DMS153 treated with DMSO at 0.1 percent for 48 hours (cell line): ENCODE measurements at regions not wholly inside any gene's neighbourhood (a gene's known extent, or its start where the extent isn't known, plus 50 kb on each side); places are given as distances from the start of the nearest gene placed in this dataset.
"Not testable (repeated sequence)": the region's sequence is repeated elsewhere in the genome, so short reads cannot be mapped to it uniquely, and the experiment has no call there.

Experiments
- DNase-seq: peaks from one replicate; lab custom pipeline; 2025; ENCODE audit not compliant: unreplicated experiment; lab: John Stamatoyannopoulos, UW

DNA sequence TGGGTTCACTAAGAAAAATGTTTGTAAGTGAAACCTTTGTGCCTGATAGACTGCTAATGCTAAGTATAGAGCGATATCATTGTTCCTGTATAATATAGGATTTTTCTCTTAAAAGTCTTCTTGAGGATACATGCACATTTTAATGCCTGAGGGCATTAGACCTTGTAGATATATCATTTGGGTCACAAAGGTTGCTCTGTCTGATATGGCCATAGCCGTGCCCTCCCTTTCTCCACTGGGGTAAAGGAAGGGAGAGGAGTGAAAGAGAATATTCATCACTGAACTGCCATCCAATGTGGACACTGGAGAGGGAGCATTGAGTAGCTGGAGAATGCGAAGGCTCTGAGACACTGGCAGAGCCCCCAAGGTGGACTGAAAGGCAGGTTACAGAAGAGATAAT lies 442.2 kb upstream of the SPTLC3 start:
- no peak for DNase-seq

DNA sequence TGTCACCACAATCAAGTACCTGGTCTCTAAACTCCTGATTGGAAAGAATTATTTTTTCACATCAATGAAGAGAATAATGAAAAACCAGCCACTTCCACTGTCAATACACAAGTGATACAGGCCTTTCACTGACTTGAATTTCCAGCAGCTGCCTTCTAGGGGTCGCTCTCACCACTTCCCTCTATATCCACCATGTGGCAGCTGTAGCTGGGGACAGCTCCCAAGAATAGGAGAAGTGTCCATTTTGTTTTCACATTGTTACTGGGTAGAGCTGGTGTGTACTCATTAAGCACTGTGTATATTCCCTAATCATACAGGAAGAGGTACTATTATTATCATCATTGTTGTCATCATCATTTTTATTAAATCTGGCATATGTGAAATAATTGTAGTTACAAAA lies 438.4 kb upstream of the SPTLC3 start:
- peak; percentile 35 for DNase-seq

DNA sequence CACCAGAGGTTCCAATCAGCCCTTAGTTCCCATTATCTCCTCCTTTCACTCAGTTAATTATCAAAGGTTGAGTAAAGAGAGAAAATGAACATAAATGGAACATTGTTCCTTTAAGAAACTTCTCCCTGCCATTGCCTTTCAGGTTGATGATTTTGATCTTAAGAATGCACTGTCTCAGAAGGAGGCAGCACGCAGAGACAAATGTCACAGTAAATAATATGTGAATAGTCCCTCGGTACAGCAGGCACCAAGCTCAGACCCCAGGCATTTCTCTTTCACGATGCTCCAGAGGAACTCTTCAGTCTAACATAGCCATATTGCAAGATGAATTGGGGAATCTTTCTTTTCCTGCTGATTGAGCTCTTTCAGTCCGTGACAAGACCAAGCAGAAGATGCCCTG lies 435.3 kb upstream of the SPTLC3 start:
- DNase-seq, result no peak

DNA sequence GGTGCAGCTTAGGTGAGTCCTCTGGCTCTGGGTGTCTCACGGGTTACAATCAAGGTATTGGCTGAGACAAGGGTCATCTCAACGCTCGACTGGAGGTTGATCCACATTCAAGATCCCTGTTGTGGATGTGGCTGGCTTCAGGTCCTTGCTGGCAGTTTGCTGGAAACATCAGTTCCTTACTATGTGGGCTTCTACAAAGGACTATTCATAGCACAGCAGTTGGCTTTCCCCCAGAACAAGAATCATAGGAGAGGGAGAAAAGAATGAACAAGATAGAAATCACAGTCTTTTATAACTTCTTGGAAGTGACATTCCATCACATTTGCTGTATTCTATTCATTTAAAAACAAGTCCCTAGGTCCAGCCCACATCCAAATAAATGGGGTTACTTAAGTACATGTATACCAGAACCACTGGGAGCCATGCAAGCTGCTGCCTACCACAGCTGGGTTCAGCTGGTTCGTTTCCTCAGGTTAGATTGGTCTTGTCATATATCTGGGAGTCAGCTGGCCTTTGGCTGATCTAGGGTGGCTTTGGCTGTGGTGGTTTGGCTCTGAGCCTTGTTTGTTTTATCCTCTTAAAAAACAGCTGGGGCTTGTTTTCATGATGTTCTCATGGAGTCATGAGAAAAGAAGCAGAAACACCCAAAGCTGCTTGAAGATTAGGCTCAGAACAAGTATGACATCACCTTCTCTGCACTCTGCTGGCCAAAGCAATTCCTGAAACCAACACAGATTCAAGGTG lies 433.2 kb upstream of the SPTLC3 start:
- DNase-seq, result no peak

DNA sequence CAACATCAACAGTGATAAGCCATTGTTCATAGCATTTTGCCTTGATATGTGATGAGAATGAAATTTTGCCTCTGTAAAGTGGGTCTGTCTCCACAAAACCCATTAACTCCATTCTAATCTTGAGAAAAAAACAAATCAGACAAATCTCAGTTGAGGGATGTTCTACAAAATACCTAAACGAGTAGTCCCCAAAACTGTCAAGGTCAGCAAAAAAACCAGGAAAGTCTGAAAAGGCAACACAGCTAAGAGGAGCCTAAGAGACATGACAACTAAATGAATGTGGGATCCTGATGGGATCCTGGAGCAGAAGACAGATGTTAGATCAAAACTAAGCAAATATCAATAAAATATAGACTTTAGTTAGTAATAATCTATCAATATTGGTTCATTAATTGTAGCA lies 431.6 kb upstream of the SPTLC3 start:
- no peak for DNase-seq

DNA sequence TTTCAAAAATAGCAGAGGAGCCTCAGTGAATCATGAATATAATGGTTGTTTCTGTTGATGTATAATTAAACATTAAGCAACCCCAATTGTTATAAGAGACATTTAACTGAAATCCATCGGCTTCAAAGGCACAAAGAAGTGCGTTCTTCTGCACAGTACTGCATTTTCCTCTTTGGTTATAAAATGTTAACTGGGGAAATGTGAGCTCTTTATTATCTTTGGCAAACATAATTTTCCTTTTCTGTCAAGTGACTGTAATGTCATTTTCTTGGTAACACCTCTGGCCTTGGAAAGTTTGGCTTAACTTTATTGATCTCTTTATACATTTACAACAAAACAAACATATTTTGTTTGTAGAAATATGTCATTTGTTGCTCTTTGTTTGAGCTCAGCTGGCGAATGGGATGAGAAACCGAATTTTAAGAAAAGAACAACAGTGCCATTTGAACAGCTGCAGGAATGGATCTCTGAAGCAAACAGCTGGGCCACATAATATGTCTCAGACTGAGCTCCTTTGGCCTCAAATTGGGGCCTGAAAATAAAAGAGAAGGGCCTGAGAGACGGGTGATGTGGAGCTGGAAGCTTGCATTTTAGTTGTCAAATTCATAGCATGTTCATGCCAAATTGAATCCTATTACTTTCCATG lies 427.0 kb upstream of the SPTLC3 start:
- DNase-seq, result no peak

DNA sequence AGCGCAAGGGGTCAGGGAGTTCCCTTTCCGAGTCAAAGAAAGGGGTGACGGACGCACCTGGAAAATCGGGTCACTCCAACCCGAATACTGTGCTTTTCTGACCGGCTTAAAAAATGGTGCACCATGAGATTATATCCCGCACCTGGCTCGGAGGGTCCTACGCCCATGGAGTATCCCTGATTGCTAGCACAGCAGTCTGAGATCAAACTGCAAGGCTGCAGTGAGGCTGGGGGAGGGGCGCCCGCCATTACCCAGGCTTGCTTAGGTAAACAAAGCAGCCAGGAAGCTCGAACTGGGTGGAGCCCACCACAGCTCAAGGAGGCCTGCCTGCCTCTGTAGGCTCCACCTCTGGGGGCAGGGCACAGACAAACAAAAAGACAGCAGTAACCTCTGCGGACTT lies 426.1 kb upstream of the SPTLC3 start:
- not testable (repeated sequence) for DNase-seq

DNA sequence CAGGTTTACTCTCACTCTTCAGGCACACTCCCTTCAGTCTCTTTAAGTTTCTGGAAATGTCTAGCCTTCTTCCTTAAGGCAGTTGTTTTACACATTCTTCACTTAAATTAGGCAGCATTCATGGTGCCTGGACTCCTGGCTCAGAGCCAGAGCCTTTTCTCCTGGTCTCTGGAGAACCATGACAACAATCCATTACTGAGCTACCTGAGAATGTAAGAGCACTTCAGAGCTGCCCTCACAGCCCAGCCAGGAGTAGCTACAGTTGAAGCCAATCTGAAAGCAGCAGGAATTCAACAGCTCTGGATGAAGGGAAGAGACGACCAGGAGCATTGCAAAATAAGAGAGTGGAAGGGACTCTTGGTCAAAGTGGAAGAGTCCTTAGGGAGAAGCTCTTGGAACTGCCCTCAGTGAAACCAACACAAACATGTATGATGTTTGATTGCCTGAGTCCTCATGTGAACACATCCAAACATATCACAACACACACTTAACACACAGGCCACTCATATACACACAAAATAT lies 416.8 kb upstream of the SPTLC3 start:
- peak; percentile 77 for DNase-seq

DNA sequence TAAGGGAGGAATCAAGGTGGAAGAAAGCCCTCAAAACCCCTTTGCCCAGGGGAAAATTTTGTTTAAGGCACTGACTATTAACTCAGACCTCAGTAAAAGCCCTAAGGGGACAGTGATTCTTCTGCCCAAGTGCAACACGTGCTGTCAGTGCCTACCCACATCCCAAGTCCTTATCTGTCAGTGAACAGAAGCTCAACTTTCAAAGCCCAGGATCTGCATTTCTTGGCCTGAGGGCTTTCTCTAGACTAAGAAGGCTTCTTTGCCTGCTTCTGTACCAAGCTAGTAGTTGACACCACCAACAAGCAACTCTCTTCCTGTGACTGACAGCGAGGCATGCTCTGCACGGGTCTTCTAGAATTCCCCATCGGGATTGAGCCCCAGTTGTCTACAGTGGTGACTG lies 416.0 kb upstream of the SPTLC3 start:
- DNase-seq, result no peak

DNA sequence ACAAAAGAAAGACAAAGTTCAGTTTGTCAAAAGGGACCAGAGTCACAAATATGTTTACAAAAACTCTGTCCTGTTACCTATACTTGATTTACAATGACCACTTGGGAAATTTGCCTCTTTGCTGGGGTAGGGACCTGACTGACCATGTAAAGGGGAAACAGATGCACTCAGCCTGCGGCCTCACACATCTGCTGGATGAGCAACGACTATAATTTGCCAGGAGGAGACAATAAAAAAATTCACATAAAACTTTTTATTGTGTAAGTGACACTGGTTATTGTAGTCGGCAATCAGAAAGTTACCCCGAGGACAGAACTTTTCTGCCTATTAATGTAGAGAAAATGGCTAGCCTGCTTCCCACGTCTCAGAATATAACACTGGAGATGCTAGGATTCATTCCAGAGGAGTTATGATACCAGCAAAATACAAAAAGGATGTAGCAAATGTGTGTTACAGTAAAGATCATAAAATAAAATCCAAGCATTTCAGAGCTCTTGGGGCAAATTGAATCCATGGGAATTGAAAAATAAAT lies 415.4 kb upstream of the SPTLC3 start:
- DNase-seq, result no peak

DNA sequence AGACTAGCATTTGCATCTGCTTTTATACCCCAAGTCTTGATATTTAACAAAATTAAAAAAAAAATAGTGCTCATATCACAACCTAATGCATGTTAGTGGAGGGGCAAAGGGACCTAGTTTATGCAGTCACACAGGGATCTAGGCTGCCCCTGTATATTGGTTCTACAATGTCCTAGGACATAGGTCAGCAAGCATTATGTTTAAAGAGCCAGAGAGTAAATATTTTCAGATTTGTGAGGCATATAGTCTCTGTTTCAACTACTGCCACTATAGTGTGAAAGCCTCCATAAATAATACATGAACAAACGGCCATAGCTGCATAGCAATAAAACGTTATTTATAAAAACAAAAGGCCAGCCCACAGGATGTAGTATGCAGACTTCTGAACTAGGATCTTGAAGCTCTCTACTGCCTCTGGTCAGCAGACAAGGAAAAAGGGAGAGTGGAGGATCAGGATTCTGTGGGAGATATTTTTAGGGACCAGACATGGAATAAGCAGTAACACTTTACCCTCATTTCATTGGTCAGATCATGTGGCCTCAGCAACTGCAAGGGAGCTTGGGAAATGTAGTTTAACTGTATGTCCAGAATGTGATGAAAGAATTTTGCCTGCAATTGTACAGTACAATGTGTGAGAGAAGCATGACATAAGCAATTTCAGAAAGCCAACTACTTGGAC lies 414.2 kb upstream of the SPTLC3 start:
- peak; percentile 65 for DNase-seq

DNA sequence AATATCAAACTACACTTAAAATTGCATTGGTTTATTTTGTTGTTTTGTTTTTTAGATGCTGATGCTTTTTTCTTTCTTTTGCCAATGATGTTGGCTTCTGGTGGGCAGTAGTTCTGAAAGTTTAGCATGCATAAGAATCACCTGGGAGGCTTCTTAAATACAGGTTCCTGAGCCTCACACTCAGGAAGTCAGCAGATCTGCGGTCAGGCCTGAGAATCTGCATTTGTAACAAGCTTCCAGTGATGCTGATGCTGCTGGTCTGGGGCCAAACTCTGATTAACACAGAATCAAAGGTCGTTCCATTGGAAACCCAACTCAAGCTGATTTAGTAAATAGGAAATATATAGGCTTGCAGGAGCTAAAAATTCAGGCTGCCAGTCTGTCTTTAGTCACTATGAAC lies 412.9 kb upstream of the SPTLC3 start:
- DNase-seq, result no peak

DNA sequence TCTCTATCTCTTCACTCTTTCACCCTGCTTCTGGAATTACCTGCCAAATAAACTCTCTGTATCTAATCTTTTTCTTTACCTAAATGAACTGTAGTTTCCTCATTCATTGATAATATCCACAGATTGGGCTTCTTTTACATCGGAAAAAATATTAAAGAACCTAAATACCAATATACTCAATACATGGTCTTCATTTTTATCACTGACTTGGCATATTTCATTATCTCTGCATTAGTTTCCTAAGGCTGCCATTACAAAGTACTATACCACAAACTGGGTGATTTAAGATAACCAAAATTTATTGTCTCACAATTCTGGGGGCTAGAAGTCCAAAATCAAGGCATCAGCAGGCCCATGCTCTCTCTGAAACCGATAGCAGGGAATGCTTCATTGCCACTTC lies 411.9 kb upstream of the SPTLC3 start:
- DNase-seq, result no peak

DNA sequence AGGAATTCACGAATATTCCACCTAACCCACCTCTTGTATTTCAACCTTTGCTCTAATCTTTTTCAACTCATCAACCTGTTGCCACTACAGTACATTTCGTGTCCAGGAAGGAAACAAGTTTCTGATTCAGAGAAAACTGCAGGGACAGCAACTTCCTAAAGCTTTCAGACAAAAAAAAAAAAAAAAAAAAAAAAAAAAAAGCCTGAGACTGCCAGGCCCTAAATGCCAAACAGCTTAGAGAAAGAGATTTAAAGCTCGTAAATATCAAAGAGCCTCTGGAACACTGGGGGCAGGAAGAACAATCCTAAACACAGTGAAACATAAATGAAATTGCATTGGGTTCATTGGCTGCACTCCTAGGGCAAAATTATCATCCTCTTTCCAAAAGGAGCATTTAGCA lies 411.2 kb upstream of the SPTLC3 start:
- DNase-seq, result no peak

DNA sequence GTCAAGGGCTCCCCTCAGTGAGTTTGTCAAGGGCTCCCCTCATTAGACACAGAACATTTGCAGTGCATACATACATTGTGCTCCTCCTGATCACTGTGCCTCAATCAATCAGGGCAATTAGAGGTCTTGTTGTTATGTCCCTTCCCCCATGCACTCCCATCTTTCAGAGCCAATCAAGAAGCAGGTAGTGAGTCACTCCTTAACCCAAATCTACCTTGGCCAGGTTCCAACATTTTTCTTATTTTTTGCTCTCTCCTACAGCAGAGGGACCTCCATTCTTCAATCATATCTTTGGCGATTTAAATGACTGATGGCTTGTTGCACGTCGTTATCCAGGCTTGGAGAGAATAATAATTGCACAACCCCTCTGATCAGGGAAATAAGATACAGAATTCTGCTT lies 409.9 kb upstream of the SPTLC3 start:
- DNase-seq, result no peak

DNA sequence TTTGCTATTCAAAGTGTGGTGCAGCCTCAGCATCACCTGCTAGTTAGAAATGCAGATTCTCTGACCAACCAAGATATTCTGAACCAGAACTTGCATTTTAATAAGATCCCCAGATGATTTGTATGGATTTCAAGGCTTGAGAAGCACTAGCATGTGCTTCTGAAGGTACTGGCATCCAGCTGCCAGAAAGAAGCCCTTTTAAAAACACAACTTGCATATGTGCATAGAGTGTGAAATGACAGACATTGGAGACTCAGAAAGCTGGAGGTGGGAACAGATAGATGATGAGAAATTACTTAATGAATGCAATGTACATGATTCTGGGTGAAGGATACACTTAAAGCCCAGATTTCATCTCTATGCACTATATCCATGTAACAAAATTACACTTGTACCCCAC lies 409.3 kb upstream of the SPTLC3 start:
- no peak for DNase-seq

DNA sequence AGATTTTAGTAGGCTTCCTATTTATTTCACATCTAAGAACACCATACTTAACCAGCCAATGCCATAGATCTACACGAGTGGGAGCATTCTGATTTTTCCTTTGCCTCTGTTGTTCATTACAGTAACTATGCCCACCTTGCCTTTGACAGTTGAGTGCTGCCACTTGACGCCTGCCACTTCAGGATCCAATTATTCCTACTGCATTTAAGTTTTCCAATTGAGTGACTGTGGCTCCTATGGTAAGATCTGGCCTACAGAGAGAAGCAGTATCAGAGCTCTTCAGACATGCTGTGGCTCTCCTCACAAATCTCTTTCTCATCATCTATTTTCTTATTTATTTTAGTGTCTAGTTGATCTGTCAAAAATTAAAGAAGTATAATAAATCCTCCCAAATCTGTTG lies 403.0 kb upstream of the SPTLC3 start:
- no peak for DNase-seq

DNA sequence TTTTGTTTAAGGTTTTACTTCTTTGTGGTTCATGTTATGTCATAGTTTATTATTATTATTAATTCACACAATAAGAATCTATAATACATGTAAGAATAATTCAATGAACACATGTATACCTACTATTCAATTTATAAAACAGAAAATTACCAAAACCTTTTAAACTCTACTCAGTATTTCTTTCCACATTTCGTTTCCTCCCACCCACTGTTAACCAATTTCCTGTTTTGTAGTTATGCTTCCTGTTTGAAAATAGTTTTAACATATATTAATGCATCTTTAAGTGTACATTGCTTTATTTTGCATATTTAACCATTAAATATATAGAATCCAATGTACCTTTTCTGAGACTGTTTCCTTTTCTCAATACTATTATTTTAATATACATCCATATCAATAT lies 397.9 kb upstream of the SPTLC3 start:
- no peak for DNase-seq

DNA sequence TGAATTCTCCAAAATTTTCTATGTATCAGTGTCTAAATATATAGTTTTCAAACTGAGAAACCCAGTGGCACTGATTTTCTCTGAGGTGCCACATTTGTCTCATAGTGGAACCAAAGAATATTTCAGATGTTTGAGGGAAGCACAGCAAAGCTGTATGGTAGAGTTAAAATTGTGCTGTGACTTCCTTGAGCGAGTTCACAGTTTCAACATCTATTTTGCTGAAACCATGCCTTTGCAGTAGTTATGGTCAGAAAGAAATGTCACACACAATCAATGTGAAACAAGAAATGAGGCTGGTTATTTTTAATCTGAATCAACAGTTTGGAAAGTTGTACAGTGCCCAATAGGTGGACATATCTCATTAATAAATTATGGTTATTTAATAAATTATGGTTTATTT lies 394.0 kb upstream of the SPTLC3 start:
- no peak for DNase-seq

DNA sequence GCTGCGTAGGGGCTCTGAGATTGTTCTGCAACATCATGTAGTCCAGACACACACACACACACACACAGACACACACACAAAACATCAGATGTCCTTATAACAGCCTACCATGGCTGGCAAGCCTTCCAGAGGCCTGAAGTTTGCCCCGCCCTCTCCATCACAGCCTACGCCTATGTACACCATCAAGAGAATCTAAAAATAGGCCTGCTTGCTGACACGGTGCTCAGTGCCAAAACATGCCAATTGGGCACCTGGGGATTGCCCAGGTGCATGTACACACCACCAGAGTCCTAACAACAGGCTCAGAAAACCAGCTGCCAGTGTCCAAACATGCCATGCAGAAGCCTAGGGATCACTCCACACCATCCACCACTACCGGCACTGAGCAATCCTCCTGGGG lies 391.7 kb upstream of the SPTLC3 start:
- DNase-seq, result no peak

DNA sequence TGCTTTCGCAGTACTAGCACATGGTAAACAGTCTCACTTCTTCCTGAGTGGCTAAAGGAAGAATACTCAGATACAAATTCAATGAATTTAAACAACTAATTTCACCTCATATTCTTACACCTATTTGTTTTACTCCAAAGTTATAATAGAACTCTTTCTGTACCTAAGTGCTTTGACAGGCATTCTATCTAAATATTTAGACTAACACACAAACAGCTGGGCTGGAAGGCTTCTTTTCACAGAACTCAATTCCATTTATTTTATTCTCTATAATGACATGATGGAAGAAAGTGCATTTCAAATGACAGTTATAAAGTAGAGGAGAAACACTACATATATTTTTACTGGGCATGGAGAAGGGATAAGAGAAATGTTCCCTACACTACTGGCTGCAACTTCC lies 384.9 kb upstream of the SPTLC3 start:
- DNase-seq, result no peak

DNA sequence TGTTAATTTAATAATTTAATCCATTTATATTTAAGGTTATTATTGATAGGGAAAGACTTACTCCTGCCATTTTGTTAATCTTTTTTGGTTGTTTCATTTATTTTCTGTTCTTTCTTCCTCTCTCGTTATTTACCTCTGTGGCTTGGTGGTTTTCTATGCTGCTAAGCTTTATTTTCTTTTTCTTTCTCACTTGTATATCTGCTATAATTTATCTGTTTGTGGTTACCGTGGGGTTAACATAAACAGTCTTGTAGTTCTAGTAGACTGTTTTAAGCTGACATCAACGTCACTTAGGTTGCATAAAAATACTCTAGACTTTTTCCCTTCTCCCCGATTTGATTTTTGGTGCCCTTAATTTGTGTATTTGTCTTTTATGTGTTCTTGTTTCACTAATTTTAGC lies 381.3 kb upstream of the SPTLC3 start:
- DNase-seq, result no peak
